ENCODE measurements at regions not wholly inside any gene's neighbourhood (a gene's known extent, or its start where the extent isn't known, plus 50 kb on each side); places are given as distances from the start of the nearest gene placed in this dataset.

GRCh38 chr3:65230261-65231139, 542.7 kb upstream of the ADAMTS9 start:
- no peak for FAIRE-seq

- no peak for FAIRE-seq
Observed at GRCh38 chr3:65226287-65226686, 538.5 kb upstream of the ADAMTS9 start.

GRCh38 chr3:65210026-65210814, 522.4 kb upstream of the ADAMTS9 start:
- no peak for FAIRE-seq

- no peak for FAIRE-seq
Observed at GRCh38 chr3:65202395-65202794, 514.6 kb upstream of the ADAMTS9 start.

- no peak for FAIRE-seq
Observed at GRCh38 chr3:65201926-65202325, 514.1 kb upstream of the ADAMTS9 start.

GRCh38 chr3:65200310-65200970, 512.6 kb upstream of the ADAMTS9 start:
- FAIRE-seq = no peak

GRCh38 chr3:65196663-65197062, 508.9 kb upstream of the ADAMTS9 start:
- FAIRE-seq = no peak

GRCh38 chr3:65195211-65196006, 507.6 kb upstream of the ADAMTS9 start:
- no peak for FAIRE-seq

GRCh38 chr3:65194744-65195143, 506.9 kb upstream of the ADAMTS9 start:
- FAIRE-seq = no peak

- no peak for FAIRE-seq
Observed at GRCh38 chr3:65194047-65194714, 506.4 kb upstream of the ADAMTS9 start.

- no peak for FAIRE-seq
Observed at GRCh38 chr3:65193531-65193930, 505.7 kb upstream of the ADAMTS9 start.

- FAIRE-seq = no peak
Observed at GRCh38 chr3:65190111-65190510, 502.3 kb upstream of the ADAMTS9 start.

GRCh38 chr3:65186268-65186667, 498.5 kb upstream of the ADAMTS9 start:
- FAIRE-seq = no peak

- no peak for FAIRE-seq
Observed at GRCh38 chr3:65182682-65183081, 494.9 kb upstream of the ADAMTS9 start.

GRCh38 chr3:65182085-65182484, 494.3 kb upstream of the ADAMTS9 start:
- no peak for FAIRE-seq

GRCh38 chr3:65181391-65181871, 493.6 kb upstream of the ADAMTS9 start:
- no peak for FAIRE-seq

- no peak for FAIRE-seq
Observed at GRCh38 chr3:65178703-65179102, 490.9 kb upstream of the ADAMTS9 start.

- no peak for FAIRE-seq
Observed at GRCh38 chr3:65177960-65178376, 490.2 kb upstream of the ADAMTS9 start.

GRCh38 chr3:65174713-65175112, 486.9 kb upstream of the ADAMTS9 start:
- no peak for FAIRE-seq

GRCh38 chr3:65173841-65174240, 486.0 kb upstream of the ADAMTS9 start:
- no peak for FAIRE-seq

- no peak for FAIRE-seq
Observed at GRCh38 chr3:65172209-65172608, 484.4 kb upstream of the ADAMTS9 start.
